ENCODE measurements at regions not wholly inside any gene's neighbourhood (a gene's known extent, or its start where the extent isn't known, plus 50 kb on each side); places are given as distances from the start of the nearest gene placed in this dataset.
"Not testable (repeated sequence)": the region's sequence is repeated elsewhere in the genome, so short reads cannot be mapped to it uniquely, and the experiment has no call there.

GRCh38 chr2:222351035-222351434, 52.2 kb upstream of the PAX3 start:
- POLR2A ChIA-PET, result no interaction called here
- Mint-ChIP-seq H3K27me3 (peaks cover 0 to 20% (median 11%) of the 10 kb centered on the region in 5 donors), H3K36me3 (peaks cover 0 to 16% (median 0%) of the 10 kb centered on the region in 3 donors), H3K4me3 (no peak overlapping the region), H3K9me3 (peaks cover 0 to 25% (median 10%) of the 10 kb centered on the region in 9 donors), H3K4me1 (no peaks in the 10 kb centered on the region), H3K27ac (no peak overlapping the region)
- no peak for ATAC-seq
- DNase-seq, result no peak

- POLR2A ChIA-PET, result no interaction called here
- no peaks in the 10 kb centered on the region for H3K4me1 Mint-ChIP-seq
Measured at GRCh38 chr2:222352981-222353380, 54.2 kb upstream of the PAX3 start.

GRCh38 chr2:222353993-222354392, 55.2 kb upstream of the PAX3 start:
- POLR2A ChIA-PET, result no interaction called here
- H3K9me3 Mint-ChIP-seq, result peaks cover 0 to 25% (median 9%) of the 10 kb centered on the region in 9 donors
- DNase-seq (no peak), ATAC-seq (no peak)
- H3K4me3 Mint-ChIP-seq, result no peak overlapping the region
- H3K4me1 Mint-ChIP-seq, result no peaks in the 10 kb centered on the region
- no peak overlapping the region for H3K27ac Mint-ChIP-seq
- peaks cover 0 to 16% (median 0%) of the 10 kb centered on the region in 3 donors for H3K36me3 Mint-ChIP-seq
- peaks cover 0 to 25% (median 5%) of the 10 kb centered on the region in 5 donors for H3K27me3 Mint-ChIP-seq

More at GRCh38 chr2:222352981-222353380, 54.2 kb upstream of the PAX3 start:
- no peak overlapping the region for H3K4me3 Mint-ChIP-seq
- H3K27ac Mint-ChIP-seq, result no peak overlapping the region
- peaks cover 0 to 16% (median 0%) of the 10 kb centered on the region in 3 donors for H3K36me3 Mint-ChIP-seq
- DNase-seq (no peak), ATAC-seq (no peak)
- H3K9me3 Mint-ChIP-seq, result peaks cover 0 to 25% (median 9%) of the 10 kb centered on the region in 9 donors
- H3K27me3 Mint-ChIP-seq, result peaks cover 0 to 25% (median 9%) of the 10 kb centered on the region in 5 donors

- H3K27me3 Mint-ChIP-seq, result peaks cover 0 to 25% (median 4%) of the 10 kb centered on the region in 5 donors
- DNase-seq, result no peak
- no peak overlapping the region for H3K27ac Mint-ChIP-seq
- peaks cover 0 to 9% (median 0%) of the 10 kb centered on the region in 3 donors for H3K36me3 Mint-ChIP-seq
- no peak overlapping the region for H3K4me3 Mint-ChIP-seq
- H3K9me3 Mint-ChIP-seq, result peaks cover 0 to 16% (median 7%) of the 10 kb centered on the region in 9 donors
- no peak for ATAC-seq
- POLR2A ChIA-PET, result no interaction called here
- H3K4me1 Mint-ChIP-seq, result no peaks in the 10 kb centered on the region
Measured at GRCh38 chr2:222355860-222356259, 57.1 kb upstream of the PAX3 start.

GRCh38 chr2:222357930-222358329, 59.1 kb upstream of the PAX3 start:
- peaks cover 0 to 25% (median 4%) of the 10 kb centered on the region in 5 donors for H3K27me3 Mint-ChIP-seq
- DNase-seq, result no peak
- peaks cover 0 to 7% (median 3%) of the 10 kb centered on the region in 9 donors for H3K9me3 Mint-ChIP-seq
- peaks cover 0 to 4% (median 0%) of the 10 kb centered on the region in 3 donors for H3K36me3 Mint-ChIP-seq
- no peak for ATAC-seq
- POLR2A ChIA-PET, result no interaction called here
- H3K27ac Mint-ChIP-seq, result no peak overlapping the region
- no peak overlapping the region for H3K4me3 Mint-ChIP-seq
- H3K4me1 Mint-ChIP-seq, result no peaks in the 10 kb centered on the region

- Mint-ChIP-seq H3K27ac (no peak overlapping the region), H3K4me1 (no peaks in the 10 kb centered on the region), H3K4me3 (no peak overlapping the region), H3K36me3 (no peaks in the 10 kb centered on the region), H3K27me3 (peaks cover 0 to 18% (median 2%) of the 10 kb centered on the region in 5 donors), H3K9me3 (peaks cover 0 to 7% (median 0%) of the 10 kb centered on the region in 9 donors)
- no peak for ATAC-seq
- DNase-seq, result no peak
- POLR2A ChIA-PET, result no interaction called here
Measured at GRCh38 chr2:222358876-222359275, 60.1 kb upstream of the PAX3 start.

GRCh38 chr2:222360146-222360545, 61.3 kb upstream of the PAX3 start:
- Mint-ChIP-seq H3K27ac (no peak overlapping the region), H3K4me1 (no peaks in the 10 kb centered on the region), H3K9me3 (peaks cover 0 to 4% (median 0%) of the 10 kb centered on the region in 9 donors), H3K27me3 (peaks cover 0 to 14% (median 1%) of the 10 kb centered on the region in 5 donors), H3K4me3 (no peak overlapping the region), H3K36me3 (no peaks in the 10 kb centered on the region)
- POLR2A ChIA-PET, result no interaction called here
- DNase-seq (no peak), ATAC-seq (no peak)

- ATAC-seq, result no peak
Measured at GRCh38 chr2:222360997-222361396, 62.2 kb upstream of the PAX3 start.

GRCh38 chr2:222361787-222362186, 62.6 kb upstream of the SGPP2 start:
- no peak overlapping the region for H3K4me3 Mint-ChIP-seq
- H3K36me3 Mint-ChIP-seq, result no peaks in the 10 kb centered on the region
- H3K27ac Mint-ChIP-seq, result no peak overlapping the region
- DNase-seq (no peak), ATAC-seq (no peak)
- H3K9me3 Mint-ChIP-seq, result peaks cover 0 to 7% (median 0%) of the 10 kb centered on the region in 9 donors
- H3K4me1 Mint-ChIP-seq, result no peaks in the 10 kb centered on the region
- H3K27me3 Mint-ChIP-seq, result peaks cover 0 to 4% (median 0%) of the 10 kb centered on the region in 5 donors
- POLR2A ChIA-PET, result no interaction called here

More at GRCh38 chr2:222360997-222361396, 62.2 kb upstream of the PAX3 start:
- no peaks in the 10 kb centered on the region for H3K36me3 Mint-ChIP-seq
- DNase-seq, result no peak
- peaks cover 0 to 3% (median 0%) of the 10 kb centered on the region in 9 donors for H3K9me3 Mint-ChIP-seq
- peaks cover 0 to 5% (median 1%) of the 10 kb centered on the region in 5 donors for H3K27me3 Mint-ChIP-seq
- POLR2A ChIA-PET, result interaction anchor here (0.6 kb wide), 1 partner anchor 107 kb away, joined by 4 read pairs; no protein-coding TSS in a partner anchor
- no peak overlapping the region for H3K27ac Mint-ChIP-seq
- no peak overlapping the region for H3K4me3 Mint-ChIP-seq
- H3K4me1 Mint-ChIP-seq, result no peaks in the 10 kb centered on the region

- H3K27me3 Mint-ChIP-seq, result peaks cover 0 to 5% (median 4%) of the 10 kb centered on the region in 5 donors
- POLR2A ChIA-PET, result no interaction called here
- no peak overlapping the region for H3K4me3 Mint-ChIP-seq
- H3K9me3 Mint-ChIP-seq, result peaks cover 0 to 8% (median 0%) of the 10 kb centered on the region in 9 donors
- DNase-seq (no peak), ATAC-seq (no peak)
- no peak overlapping the region for H3K27ac Mint-ChIP-seq
- H3K4me1 Mint-ChIP-seq, result no peaks in the 10 kb centered on the region
- no peaks in the 10 kb centered on the region for H3K36me3 Mint-ChIP-seq
Measured at GRCh38 chr2:222362336-222362735, 62.0 kb upstream of the SGPP2 start.

GRCh38 chr2:222364285-222364895, 60.0 kb upstream of the SGPP2 start:
- DNase-seq (no peak), ATAC-seq (no peak)
- POLR2A ChIA-PET, result no interaction called here
- Mint-ChIP-seq H3K27ac (no peak overlapping the region), H3K27me3 (peaks cover 0 to 12% (median 7%) of the 10 kb centered on the region in 5 donors), H3K4me1 (no peaks in the 10 kb centered on the region), H3K36me3 (no peaks in the 10 kb centered on the region), H3K4me3 (no peak overlapping the region), H3K9me3 (peaks cover 0 to 18% (median 3%) of the 10 kb centered on the region in 9 donors)

GRCh38 chr2:222368280-222368679, 56.1 kb upstream of the SGPP2 start:
- Mint-ChIP-seq H3K27me3 (peaks cover 2 to 30% (median 17%) of the 10 kb centered on the region in 5 donors), H3K9me3 (peaks cover 2 to 45% (median 15%) of the 10 kb centered on the region in 9 donors), H3K36me3 (peaks cover 0 to 19% (median 0%) of the 10 kb centered on the region in 3 donors)
- H3K4me3 Mint-ChIP-seq, POLR2A ChIA-PET, DNase-seq, H3K27ac Mint-ChIP-seq, H3K4me1 Mint-ChIP-seq, ATAC-seq: not testable (repeated sequence)

GRCh38 chr2:222372993-222373392, 51.4 kb upstream of the SGPP2 start:
- POLR2A ChIA-PET, result no interaction called here
- Mint-ChIP-seq H3K36me3 (peaks cover 0 to 19% (median 0%) of the 10 kb centered on the region in 3 donors), H3K27me3 (peaks cover 2 to 29% (median 13%) of the 10 kb centered on the region in 5 donors), H3K27ac (no peak overlapping the region), H3K4me1 (no peaks in the 10 kb centered on the region), H3K4me3 (no peak overlapping the region), H3K9me3 (peaks cover 4 to 52% (median 22%) of the 10 kb centered on the region in 9 donors)
- no peak for ATAC-seq
- no peak for DNase-seq
